ENCODE measurements at regions not wholly inside any gene's neighbourhood (a gene's known extent, or its start where the extent isn't known, plus 50 kb on each side); places are given as distances from the start of the nearest gene placed in this dataset.

DNA sequence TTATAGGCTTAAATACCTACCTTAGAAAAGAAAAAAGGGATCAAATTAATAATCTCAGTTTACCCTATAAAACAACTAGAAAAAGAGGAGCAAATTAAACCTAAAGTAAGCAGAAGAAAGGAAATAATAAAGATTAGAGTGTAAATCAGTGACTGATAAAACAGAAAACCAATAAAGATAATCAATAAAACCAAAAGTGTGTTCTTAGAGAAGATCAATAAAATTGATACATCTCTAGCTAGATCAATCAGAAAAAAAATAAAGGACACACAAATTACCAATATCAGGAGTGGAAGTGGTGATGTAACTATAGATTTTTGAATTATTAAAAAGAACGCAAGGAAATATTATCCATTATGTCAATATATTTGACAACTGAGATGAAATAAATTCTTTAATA, 69.2 kb upstream of the NAMPT start:
- H3K9me3 ChIP-seq, result no peaks in the 10 kb centered on the region
- no peak for TF ChIP-seq POLR2A (IDR thresholded peaks at IDR 0.05)
- no peak for TF ChIP-seq CTCF (IDR thresholded peaks at IDR 0.05)
- TF ChIP-seq EP300 (IDR thresholded peaks at IDR 0.05), result no peak
- no peak overlapping the region for H3K4me3 ChIP-seq
- H3K4me1 ChIP-seq (ENCODE audit: insufficient read depth), result no peaks in the 10 kb centered on the region
- H3K36me3 ChIP-seq, result no peaks in the 10 kb centered on the region
- intact Hi-C loops (cut with DNase I), result no loop called here
- no peak overlapping the region for H3K27ac ChIP-seq
- no peak for DNase-seq
- no peaks in the 10 kb centered on the region for H3K27me3 ChIP-seq
- WGBS, 3 donors, result 2 to 96% (median 56%) methylated on average over 1 of the region's 1 CpG

GRCh38 chr7:106348231-106348630, 63.4 kb upstream of the NAMPT start:
- DNase-seq, result no peak
- Histone ChIP-seq H3K4me1 (ENCODE audit: insufficient read depth) (no peaks in the 10 kb centered on the region), H3K9me3 (peaks cover 0 to 1% of the 10 kb centered on the region in 2 donors), H3K27me3 (no peaks in the 10 kb centered on the region), H3K4me3 (no peak overlapping the region), H3K36me3 (no peaks in the 10 kb centered on the region), H3K27ac (no peak overlapping the region)
- intact Hi-C loops (cut with DNase I), result no loop called here
- no peak for TF ChIP-seq CTCF (IDR thresholded peaks at IDR 0.05)
- no peak for TF ChIP-seq EP300 (IDR thresholded peaks at IDR 0.05)
- TF ChIP-seq POLR2A (IDR thresholded peaks at IDR 0.05), result no peak

DNA sequence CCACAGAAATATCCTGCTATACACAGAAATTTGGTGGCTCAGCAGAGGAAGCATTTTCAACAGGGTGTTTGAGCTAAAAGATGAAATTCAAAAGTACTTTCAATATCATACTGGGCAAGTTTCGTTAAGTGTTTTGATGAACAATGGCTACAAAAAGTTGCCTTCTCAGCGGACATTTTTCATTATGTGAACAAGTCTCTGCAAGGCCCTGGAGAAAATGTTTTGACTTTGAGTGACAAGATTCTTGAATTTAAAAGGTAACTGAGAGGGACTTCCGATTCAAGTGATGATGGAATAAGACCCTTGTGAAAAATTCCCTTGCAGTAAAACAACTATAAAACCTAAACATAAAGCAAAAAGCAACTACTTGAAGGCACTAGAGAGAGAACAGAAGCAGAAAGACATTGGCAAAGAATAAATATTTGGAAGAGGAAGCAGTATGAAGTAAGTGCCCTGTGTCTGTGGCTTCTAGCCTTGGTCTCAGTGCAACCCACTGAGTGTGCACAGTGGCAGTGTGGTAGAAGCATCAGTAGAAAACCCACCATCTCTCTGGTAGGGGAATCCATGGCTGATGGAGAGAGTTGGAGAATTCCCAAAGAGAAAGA, 62.5 kb upstream of the NAMPT start:
- WGBS, 3 donors, result 89 to 91% (median 89%) methylated on average over 3 of the region's 3 CpGs
- Histone ChIP-seq H3K9me3 (peaks cover 0 to 4% of the 10 kb centered on the region in 2 donors), H3K27ac (no peak overlapping the region), H3K4me3 (no peak overlapping the region), H3K27me3 (no peaks in the 10 kb centered on the region), H3K4me1 (ENCODE audit: insufficient read depth) (no peaks in the 10 kb centered on the region), H3K36me3 (no peaks in the 10 kb centered on the region)
- TF ChIP-seq EP300 (IDR thresholded peaks at IDR 0.05) (no peak), CTCF (IDR thresholded peaks at IDR 0.05) (no peak), POLR2A (IDR thresholded peaks at IDR 0.05) (no peak)
- intact Hi-C loops (cut with DNase I), result no loop called here
- no peak for DNase-seq

DNA sequence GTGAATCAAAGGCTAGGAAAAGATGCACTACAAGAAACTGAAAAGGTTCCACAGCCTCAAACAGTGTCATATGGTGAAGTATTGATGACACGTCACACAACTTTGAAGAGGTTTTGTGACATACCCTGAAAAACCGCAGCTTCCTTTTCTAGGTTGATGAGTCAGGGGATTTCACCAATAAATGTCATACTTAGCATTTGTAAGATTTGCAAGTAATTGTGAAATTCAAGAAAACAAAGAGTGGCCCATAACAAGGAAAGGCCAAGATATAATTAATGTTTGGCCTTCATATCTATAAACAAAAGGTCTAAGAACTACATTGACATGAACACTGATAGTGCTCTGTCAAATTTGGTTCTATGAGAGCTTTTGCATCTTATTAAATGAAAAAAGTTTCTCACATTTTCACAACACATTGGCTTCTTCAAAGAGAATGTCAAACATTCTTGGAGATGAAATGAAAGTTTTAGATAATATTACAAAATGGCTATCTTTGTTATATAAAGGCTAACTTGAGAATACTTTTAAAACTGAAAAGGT, 62.0 kb upstream of the NAMPT start:
- H3K27me3 ChIP-seq, result no peaks in the 10 kb centered on the region
- DNase-seq, result no peak
- H3K9me3 ChIP-seq, result peaks cover 0 to 4% of the 10 kb centered on the region in 2 donors
- no peaks in the 10 kb centered on the region for H3K36me3 ChIP-seq
- no peak overlapping the region for H3K27ac ChIP-seq
- no peak overlapping the region for H3K4me3 ChIP-seq
- TF ChIP-seq EP300 (IDR thresholded peaks at IDR 0.05), result no peak
- no peak for TF ChIP-seq POLR2A (IDR thresholded peaks at IDR 0.05)
- TF ChIP-seq CTCF (IDR thresholded peaks at IDR 0.05), result no peak
- WGBS, 3 donors, result 57 to 79% (median 75%) methylated on average over 2 of the region's 2 CpGs
- no peaks in the 10 kb centered on the region for H3K4me1 ChIP-seq (ENCODE audit: insufficient read depth)
- intact Hi-C loops (cut with DNase I), result no loop called here
